ENCODE measurements at regions not wholly inside any gene's neighbourhood (a gene's known extent, or its start where the extent isn't known, plus 50 kb on each side); places are given as distances from the start of the nearest gene placed in this dataset.

DNA sequence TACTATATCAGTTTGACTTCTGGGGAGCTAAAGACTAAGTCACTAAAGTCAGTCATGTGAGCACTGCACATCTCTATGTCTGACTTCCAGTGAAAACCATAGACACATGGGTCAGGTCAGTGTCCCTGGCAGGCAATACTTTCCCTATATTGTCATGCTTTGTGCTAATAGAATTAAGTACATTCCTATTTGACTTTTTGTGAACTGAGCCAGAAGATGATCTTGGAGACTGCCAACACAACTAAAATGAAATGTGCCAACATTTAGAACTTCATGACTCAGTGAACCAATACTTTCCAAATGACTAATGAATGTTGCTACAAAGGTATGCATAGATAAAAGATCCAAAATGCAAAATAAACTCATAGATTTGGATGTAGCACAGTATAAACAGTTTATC is 820.8 kb upstream of the FAM98A start:
- FAIRE-seq: no peak
- TF ChIP-seq POLR2AphosphoS5 (IDR thresholded peaks at IDR 0.05; ENCODE audit: low read depth, low read length): no peak
- TF ChIP-seq POLR2A (IDR thresholded peaks at IDR 0.05; ENCODE audit: low read depth, low read length): no peak
- no peak for DNase-seq (ENCODE audit: insufficient read length)

DNA sequence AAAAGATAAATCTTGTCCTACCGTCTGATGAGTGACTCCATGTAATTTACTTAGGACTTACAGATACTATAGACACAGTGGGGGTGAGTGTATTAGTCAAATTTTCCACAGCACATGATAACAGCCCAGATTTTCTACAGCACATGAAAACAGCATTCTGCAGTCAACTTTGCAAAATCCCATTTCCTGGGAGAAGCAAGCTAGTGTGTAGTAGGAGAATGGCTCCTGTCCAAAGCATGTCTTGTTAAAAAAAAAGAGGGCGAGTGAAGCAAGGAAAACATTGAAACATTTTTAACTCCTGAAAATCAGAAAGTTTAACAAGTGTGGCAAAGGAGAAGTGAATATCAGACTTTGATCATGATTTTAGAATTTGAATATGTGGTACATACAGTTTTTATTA is 817.8 kb upstream of the FAM98A start:
- no peak for FAIRE-seq
- no peak for DNase-seq (ENCODE audit: insufficient read length)
- no peak for TF ChIP-seq TAF1 (IDR thresholded peaks at IDR 0.05; ENCODE audit: borderline replicate concordance, low read depth, low read length)
- TF ChIP-seq POLR2AphosphoS5 (IDR thresholded peaks at IDR 0.05; ENCODE audit: low read depth, low read length): no peak
- no peak for TF ChIP-seq POLR2A (IDR thresholded peaks at IDR 0.05; ENCODE audit: low read depth, low read length)

DNA sequence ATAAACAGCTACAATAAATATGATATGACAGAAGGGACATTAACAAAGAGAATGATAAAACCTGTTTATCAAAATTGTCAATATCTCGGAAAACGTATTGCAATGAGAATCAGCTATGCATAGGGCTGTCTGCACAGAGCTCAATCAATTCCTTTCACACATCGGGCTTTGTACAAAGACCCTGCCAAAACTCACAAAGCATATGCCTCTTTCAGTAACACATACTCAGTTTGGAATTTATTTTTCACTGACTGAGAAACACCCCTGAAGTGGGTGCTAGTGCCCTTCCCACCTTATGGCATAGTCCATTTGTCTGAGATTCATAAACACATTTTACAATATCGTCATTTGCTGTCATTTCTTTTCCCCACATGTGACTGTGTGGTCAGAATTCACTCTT is 815.8 kb upstream of the FAM98A start:
- no peak for TF ChIP-seq POLR2AphosphoS5 (IDR thresholded peaks at IDR 0.05; ENCODE audit: low read depth, low read length)
- DNase-seq (ENCODE audit: insufficient read length): no peak
- no peak for FAIRE-seq

DNA sequence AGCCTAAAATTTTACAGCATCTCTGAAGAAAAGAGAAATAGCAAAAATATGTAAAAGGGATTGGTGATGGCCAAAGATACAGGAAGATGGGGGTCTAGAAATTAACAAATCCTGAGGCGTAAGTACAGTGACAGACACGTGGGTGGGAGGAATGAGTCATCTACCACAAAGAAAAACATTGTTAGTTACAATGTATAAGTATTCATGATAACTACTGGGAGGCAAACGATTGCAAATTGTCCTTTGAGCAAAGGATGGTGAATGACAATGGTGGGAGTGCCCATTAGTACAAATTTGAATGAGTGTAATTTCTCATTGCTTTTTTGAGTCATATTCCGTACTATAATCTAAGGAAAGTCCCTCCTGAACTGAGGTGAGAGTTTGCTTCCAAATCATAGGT is 809.0 kb upstream of the FAM98A start:
- FAIRE-seq: no peak
- no peak for TF ChIP-seq POLR2A (IDR thresholded peaks at IDR 0.05; ENCODE audit: low read depth, low read length)
- no peak for TF ChIP-seq TAF1 (IDR thresholded peaks at IDR 0.05; ENCODE audit: borderline replicate concordance, low read depth, low read length)
- TF ChIP-seq POLR2AphosphoS5 (IDR thresholded peaks at IDR 0.05; ENCODE audit: low read depth, low read length): no peak
- DNase-seq (ENCODE audit: insufficient read length): no peak

DNA sequence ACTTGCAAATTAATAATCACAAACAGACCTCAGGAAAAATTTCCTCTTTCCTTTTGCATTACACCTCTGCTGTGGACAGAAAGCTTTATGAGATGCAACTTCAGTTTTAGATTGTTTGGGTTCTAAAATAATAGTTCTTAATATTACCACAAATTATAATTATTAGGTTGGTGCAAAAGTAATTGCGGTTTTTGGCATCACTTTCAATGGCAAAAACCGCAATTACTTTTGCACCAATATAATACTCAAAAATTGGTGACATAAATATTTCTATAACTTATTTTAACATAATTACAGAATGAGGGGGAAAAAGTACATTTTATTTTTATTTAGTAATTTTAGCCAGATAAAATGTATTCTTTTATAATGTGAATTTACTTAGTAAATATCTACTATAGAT is 804.4 kb upstream of the FAM98A start:
- DNase-seq (ENCODE audit: insufficient read length) (no peak), FAIRE-seq (no peak)
- TF ChIP-seq TAF1 (IDR thresholded peaks at IDR 0.05; ENCODE audit: borderline replicate concordance, low read depth, low read length) (no peak), POLR2AphosphoS5 (IDR thresholded peaks at IDR 0.05; ENCODE audit: low read depth, low read length) (no peak), POLR2A (IDR thresholded peaks at IDR 0.05; ENCODE audit: low read depth, low read length) (no peak)

DNA sequence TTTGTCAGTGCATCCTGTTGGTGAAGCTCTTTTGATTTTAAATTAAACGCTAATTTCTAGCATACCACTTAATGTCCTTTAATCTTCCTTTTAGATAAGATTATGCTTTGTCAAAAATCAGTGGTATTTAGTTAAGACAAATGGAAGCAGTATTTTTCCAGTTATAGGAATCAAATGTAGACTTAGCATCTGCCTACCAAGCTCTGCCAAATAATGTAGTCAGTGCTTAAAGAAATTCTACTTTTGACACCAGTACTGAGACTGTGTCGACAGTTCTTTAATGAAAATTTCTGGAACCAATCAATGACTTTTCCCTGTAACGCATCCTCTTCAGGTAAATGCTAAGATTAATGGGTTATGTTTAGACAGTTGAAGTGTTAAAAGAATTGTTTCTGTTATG is 803.3 kb upstream of the FAM98A start:
- FAIRE-seq (no peak), DNase-seq (ENCODE audit: insufficient read length) (no peak)
- no peak for TF ChIP-seq POLR2AphosphoS5 (IDR thresholded peaks at IDR 0.05; ENCODE audit: low read depth, low read length)
- no peak for TF ChIP-seq TAF1 (IDR thresholded peaks at IDR 0.05; ENCODE audit: borderline replicate concordance, low read depth, low read length)
- TF ChIP-seq POLR2A (IDR thresholded peaks at IDR 0.05; ENCODE audit: low read depth, low read length): no peak

DNA sequence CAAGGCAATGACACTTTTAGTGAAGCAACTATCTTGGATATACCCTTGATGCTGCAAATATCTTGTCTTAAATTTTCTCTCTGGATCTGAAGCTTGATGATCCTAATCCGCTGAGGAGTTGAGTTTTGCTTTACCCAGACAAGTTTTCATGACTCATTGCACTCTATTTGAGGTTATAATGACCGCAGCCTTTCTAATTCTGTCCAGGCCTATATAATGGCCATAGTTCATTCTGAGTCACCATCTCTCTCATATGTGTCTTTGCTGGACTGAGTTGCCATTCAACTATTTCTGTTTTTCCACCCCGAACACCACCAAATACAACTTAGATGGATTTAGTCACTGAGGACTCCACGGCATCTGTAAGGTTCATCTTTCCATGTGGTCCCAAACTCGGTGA is 802.1 kb upstream of the FAM98A start:
- no peak for TF ChIP-seq POLR2AphosphoS5 (IDR thresholded peaks at IDR 0.05; ENCODE audit: low read depth, low read length)
- no peak for TF ChIP-seq POLR2A (IDR thresholded peaks at IDR 0.05; ENCODE audit: low read depth, low read length)
- DNase-seq (ENCODE audit: insufficient read length) (no peak), FAIRE-seq (no peak)

DNA sequence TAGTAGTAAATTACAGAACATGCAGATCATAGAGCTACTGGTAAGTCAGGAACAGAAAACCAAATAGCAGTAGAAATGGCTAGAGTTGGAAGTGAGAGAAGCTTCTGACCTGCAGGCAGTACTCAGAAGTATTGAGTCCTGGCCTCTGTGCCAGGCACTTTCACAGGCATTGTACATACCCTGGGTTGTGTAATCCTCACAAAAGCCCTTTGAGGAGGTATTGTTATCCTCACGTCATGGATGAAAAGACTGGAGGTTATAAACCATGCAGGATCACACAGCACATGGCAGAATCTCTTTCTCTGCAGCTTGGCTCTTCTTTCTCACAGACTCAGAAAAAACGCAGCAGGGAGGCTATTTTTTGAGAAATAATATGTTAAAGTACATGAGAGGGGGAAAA is 789.3 kb upstream of the FAM98A start:
- FAIRE-seq (no peak), DNase-seq (ENCODE audit: insufficient read length) (no peak)
- TF ChIP-seq POLR2A (IDR thresholded peaks at IDR 0.05; ENCODE audit: low read depth, low read length): no peak
- TF ChIP-seq POLR2AphosphoS5 (IDR thresholded peaks at IDR 0.05; ENCODE audit: low read depth, low read length): no peak
- no peak for TF ChIP-seq TAF1 (IDR thresholded peaks at IDR 0.05; ENCODE audit: borderline replicate concordance, low read depth, low read length)

GRCh38 chr2:34387536-34387935 is 788.4 kb upstream of the FAM98A start:
- FAIRE-seq (no peak), DNase-seq (ENCODE audit: insufficient read length) (no peak)
- no peak for TF ChIP-seq TAF1 (IDR thresholded peaks at IDR 0.05; ENCODE audit: borderline replicate concordance, low read depth, low read length)
- no peak for TF ChIP-seq POLR2A (IDR thresholded peaks at IDR 0.05; ENCODE audit: low read depth, low read length)
- TF ChIP-seq POLR2AphosphoS5 (IDR thresholded peaks at IDR 0.05; ENCODE audit: low read depth, low read length): no peak

DNA sequence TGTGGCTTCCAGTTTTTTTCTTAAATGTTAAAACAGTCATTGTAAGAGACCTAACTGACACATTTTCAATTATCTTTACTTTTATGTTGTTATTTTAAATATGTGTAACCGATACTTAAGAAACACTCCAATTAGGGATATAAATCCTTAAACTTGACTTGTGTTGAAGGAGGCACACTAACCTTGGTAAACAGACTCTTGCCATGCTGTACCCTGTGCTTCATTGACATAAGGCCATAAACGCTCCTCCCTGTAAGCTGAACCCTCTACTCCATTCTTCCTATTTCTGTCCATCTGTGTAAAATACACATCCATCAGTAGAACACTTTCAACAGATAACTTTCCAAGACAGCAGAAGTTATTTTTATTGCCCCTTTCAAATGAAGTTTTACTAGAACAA is 780.5 kb upstream of the FAM98A start:
- FAIRE-seq: no peak

DNA sequence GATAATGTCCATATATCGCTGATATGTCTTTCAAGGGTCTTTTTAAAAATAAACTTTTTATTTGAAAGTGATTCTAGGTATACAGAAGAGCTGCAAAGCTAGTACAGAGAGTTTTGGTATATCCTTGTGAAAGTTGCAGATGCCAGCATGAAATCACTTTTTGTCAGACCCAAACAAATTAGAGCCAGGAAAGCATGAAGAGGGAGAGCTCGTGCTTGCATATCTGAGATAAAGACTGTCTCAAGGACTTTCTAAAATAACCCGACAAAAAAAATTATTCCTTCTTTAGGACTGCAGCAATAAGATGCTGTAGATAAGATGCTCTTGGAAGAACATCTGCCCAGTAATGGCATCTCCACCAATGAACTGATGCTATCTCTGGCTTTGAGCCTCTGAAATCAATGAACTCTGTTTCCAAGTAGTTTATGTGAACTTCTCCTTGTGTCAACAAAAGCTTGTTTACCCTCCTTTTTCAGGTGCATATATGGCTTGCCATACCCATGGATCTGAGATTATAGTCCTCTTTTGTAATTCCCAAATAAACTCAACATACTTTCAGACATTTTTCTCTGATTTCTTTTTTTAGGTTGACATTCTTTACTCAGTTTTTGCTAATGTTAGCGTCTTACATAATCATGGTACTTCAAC is 774.6 kb upstream of the FAM98A start:
- no peak for FAIRE-seq
- DNase-seq (ENCODE audit: insufficient read length): no peak
- TF ChIP-seq POLR2AphosphoS5 (IDR thresholded peaks at IDR 0.05; ENCODE audit: low read depth, low read length) (no peak), TAF1 (IDR thresholded peaks at IDR 0.05; ENCODE audit: borderline replicate concordance, low read depth, low read length) (no peak), POLR2A (IDR thresholded peaks at IDR 0.05; ENCODE audit: low read depth, low read length) (no peak)

More for the DNA sequence above, 780.5 kb upstream of the FAM98A start:
- no peak for DNase-seq (ENCODE audit: insufficient read length)
- no peak for TF ChIP-seq POLR2AphosphoS5 (IDR thresholded peaks at IDR 0.05; ENCODE audit: low read depth, low read length)
- no peak for TF ChIP-seq TAF1 (IDR thresholded peaks at IDR 0.05; ENCODE audit: borderline replicate concordance, low read depth, low read length)
- no peak for TF ChIP-seq POLR2A (IDR thresholded peaks at IDR 0.05; ENCODE audit: low read depth, low read length)

- no peak for TF ChIP-seq POLR2A (IDR thresholded peaks at IDR 0.05; ENCODE audit: low read depth, low read length)
- TF ChIP-seq POLR2AphosphoS5 (IDR thresholded peaks at IDR 0.05; ENCODE audit: low read depth, low read length): no peak
- TF ChIP-seq TAF1 (IDR thresholded peaks at IDR 0.05; ENCODE audit: borderline replicate concordance, low read depth, low read length): no peak
- DNase-seq (ENCODE audit: insufficient read length) (no peak), FAIRE-seq (no peak)
Measured at GRCh38 chr2:34372967-34373366, 773.9 kb upstream of the FAM98A start.

DNA sequence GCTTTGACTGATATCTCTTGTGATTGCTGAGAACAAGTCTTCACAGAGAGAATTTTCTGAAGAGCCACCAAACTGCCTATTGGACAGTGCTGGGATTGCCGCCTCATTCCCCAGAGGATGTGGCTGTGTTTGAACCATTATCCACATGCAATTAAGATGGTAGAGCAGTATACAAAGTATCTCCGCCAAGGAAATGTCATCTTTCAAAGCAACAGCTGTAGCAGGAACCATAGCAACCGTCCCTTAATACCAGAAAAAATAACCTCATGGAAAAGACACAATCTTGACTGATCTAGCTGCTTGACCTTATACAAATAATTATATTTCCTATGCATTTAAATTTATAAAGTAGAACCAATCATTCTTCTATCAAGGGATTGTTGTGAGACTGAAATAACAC is 772.6 kb upstream of the FAM98A start:
- DNase-seq (ENCODE audit: insufficient read length) (no peak), FAIRE-seq (no peak)
- no peak for TF ChIP-seq TAF1 (IDR thresholded peaks at IDR 0.05; ENCODE audit: borderline replicate concordance, low read depth, low read length)
